ENCODE measurements at regions not wholly inside any gene's neighbourhood (a gene's known extent, or its start where the extent isn't known, plus 50 kb on each side); places are given as distances from the start of the nearest gene placed in this dataset.
"Not testable (repeated sequence)": the region's sequence is repeated elsewhere in the genome, so short reads cannot be mapped to it uniquely, and the experiment has no call there.

DNA sequence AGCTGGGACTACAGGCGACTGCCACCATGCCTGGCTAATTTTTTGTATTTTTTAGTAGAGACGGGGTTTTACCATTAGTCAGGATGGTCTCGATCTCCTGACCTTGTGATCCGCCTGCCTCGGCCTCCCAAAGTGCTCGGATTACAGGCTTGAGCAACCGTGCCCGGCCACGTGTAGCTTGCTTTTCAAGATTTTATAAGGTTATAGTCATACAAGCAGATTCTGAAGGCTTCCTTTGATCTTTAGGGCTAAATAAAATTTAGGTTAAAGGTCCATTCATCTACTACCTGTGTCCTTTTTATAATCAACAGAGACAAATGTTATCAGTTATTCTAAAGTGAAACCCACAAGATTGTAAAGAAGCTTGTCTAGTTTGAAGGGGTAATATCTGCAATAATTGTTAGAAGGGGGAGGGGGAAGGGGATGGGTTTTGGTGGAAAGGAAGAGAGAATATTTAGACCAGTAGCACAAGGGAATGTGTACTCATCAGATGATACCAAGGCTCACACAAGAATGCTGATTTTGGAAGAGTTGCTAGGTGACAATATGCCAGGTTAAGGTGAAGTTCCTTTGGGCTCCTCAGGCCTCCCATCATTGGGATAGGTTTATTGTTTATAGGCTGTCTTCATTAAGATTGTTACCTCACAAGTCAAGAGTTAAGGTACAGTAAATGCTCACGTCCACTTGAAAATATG lies 284.7 kb downstream of the ALDH8A1 start:
- DNase-seq, result no peak

DNA sequence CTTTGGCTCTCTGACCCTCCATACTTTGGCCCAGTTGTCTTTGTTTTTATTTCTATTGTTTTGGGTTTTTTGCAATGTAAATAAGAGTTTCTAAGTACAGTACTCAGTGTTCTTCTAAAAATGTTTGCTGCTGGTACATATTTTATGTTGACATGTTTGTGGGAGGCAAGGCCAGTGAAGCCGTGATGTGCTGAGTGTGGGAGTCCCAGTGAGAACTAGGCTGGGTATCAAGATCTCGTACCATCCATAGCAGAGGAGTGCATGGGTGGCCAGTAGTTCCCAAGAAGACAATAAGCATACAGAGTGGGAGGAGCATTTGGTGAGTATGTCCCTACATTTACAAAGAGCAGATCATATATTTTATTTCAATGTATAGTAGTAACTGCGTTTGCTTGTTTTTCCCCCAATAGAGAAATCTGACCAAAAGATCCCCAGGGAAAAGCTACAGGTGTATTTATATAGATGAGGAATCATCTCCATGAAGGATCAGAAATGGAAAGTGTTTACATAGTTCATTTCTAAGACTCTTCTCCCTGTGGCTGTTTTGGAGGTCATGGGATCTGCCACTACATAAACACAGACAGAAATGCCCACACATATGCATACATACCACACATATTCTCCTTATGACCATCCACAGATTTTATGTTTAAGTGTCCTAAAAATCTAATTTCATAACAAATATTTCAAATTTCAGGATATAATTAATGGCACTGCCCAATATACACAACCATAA lies 285.9 kb downstream of the ALDH8A1 start:
- DNase-seq, result no peak

DNA sequence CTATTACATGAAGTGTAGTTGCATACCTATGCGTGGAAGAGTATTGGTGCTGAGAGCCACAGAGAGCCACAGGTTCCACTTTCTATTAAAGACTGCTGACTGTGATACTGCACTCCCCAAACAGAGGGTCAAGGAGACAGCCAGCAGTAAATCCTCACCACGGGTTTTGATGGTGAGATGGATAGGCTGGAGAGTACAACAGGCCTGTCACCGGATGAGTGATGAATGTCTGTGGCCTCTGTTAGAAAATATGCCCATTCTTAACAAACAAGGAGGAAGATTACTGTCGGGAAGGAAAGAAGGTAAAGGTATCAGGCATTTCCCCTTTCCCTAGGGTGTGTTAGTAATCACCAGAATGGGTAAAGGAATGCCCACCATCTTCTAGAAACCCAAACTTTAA lies 286.5 kb downstream of the ALDH8A1 start:
- no peak for DNase-seq

DNA sequence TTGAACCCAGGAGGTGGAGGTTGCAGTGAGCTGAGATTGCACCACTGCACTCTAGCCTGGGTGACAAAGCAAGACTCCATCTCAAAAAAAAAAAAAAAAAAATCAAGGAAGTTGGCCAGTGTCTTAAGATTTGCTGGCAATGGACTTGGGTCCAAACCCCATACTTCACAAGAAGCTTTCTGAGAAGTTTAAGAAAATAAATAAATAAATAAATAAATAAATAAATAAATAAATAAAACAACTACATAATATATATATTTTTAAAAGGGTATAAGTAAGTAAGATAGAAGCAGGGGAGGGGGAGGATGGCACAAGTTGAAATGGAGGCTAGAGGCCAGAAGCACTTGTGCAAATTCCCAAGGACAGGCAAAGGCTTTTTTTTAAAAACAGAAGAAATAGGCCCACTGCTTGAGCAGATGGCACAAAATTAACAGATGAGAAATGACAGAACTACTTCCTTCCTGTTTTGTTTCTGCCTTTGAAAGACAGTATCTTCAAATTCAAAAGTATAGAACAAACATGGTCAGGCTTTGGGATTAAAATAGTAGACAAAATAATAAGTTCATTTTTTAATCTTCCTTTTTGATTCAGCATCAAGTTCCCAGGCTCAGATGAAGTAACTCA lies 287.7 kb downstream of the ALDH8A1 start:
- no peak for DNase-seq

DNA sequence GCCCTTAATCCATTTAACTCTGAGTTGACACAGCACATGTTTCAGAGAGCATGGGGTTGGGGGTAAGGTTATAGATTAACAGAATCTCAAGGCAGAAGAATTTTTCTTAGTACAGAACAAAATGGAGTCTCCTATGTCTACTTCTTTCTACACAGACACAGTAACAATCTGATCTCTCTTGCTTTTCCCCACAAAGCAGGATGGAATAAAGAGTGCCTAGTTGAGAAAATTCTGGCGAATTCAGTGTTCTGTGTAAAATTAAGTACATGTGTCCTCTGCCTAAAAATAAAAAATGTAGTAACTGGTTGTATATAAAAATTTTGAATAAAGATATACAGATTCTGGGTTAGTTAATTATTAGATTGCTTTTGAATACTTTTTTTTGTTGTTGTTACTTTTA lies 290.0 kb downstream of the ALDH8A1 start:
- not testable (repeated sequence) for DNase-seq

DNA sequence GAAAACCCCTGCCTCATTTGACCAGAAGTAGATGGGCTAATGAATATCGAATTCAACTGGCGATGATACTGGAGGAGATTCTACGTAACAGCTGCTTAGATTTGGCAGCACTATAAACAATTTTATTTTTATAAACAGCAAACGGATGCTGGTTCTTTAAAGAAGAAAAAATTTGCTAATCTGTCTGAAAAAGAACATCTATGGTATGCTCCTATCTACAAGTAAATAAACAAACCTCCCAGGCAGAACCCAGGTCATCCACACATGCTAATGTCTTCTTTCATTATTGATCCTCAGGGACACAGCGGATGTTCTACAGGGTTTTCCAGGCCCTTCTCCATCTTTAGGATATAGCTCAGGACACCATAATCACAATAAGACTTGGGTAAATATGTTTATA lies 291.3 kb downstream of the ALDH8A1 start:
- DNase-seq, result no peak

DNA sequence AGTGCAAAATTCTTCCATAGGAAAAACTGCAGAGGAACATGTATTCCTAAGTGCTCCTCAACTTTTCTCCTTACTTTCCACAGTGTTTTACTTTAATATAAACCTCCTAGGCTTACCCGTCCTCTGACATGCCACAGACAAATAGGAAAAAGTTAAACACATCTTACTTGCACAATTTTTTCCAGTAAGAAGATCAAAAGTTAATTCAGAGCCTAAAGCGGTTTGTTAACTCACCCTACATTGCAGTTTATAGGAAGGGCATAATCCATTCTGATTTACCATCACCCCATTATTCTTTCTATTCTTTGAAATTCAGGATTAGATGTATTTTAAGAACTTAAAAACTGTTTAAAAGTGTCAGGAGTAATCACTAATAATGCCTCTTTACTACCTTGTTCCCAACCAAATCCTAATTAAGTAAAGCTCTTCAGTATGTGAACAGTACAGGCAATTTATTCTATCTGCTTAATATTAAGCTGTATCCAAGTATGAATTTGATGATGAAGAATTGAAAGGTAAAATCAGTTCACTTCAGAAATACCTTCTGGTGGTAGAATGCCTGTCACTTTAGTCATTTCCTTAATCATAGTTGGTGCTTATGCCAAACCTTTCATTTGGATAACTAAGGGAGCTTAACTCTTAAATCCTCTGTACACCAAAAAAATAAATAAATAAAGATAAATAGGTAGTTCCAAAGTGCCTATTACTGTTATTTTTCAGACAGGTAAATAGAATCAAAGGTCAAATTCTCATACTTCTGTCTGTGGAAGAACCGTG lies 292.0 kb downstream of the ALDH8A1 start:
- DNase-seq, result no peak

DNA sequence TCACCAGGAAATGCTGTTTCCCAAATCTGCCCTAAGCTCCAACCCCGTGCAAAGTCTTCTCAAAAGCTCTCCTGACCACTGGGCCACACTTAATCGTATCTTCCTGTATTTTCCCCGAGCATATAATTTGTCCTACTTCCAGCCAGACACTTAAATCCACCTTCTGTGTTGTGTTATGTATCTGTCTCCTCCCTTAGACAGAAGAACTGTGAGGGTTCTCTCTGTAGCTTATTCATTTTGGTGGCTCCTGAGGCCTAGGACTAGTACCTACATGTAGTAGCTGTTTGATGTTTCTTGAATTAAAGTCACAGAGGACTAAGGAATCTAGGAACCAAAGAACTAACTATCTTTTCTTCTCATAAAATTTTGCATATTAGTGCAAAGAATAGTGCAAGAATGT lies 292.6 kb downstream of the ALDH8A1 start:
- DNase-seq, result no peak

DNA sequence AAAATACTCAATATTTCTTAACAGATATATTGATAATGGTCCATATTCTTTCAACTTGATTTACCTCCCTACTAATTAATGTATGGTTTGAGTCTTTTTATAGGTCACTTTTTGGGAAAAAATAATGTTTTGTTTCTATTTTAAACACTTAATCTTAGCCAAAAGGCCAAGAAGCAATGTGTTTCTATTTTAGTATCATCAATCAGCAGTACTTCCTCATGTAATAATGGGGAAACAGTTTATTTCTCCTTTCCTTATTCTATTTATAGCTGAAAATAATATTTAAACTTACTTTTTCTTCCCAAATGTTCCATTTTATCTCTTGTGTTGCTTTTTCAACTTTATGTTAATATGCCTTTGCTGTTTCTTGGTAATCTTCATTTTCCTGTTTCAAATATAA lies 295.1 kb downstream of the ALDH8A1 start:
- no peak for DNase-seq

DNA sequence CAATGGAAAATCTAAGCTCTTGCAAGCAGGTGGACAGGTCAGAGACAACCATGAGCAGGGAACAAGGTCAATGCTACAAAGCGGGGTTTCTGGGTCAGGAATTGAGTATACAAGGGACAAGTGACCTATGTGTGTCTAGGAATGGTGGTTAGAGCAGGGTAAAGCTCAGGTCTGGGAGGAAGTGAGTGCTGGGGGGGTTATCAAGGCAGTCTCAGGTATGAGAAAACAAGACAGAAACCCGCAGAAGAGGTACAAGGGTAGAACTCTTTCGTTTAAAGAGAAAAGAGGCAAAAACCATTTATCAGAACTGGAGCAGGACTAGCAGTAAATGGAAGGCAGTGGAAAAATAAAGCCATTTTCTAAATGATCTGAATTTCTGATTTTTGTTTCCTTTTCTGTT lies 298.4 kb downstream of the ALDH8A1 start:
- no peak for DNase-seq

DNA sequence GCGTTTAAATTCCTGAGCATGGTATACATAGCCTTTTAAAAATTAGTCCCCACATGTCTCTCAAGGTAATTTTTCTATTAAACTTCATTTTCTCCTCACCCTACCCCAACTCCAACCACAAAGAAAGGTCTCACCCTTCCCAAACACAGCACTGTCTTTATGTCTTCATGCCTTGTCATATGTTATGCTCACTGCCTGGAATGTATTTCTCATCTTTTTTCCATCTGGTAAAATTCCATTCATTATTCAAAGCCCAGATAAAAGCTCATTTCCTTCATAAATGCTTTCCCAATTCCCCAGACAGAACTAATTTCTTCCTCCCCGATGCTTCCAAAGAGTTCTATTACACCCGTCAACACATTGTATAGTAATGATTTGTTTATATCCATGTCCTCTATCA lies 302.0 kb downstream of the ALDH8A1 start:
- DNase-seq, result no peak

DNA sequence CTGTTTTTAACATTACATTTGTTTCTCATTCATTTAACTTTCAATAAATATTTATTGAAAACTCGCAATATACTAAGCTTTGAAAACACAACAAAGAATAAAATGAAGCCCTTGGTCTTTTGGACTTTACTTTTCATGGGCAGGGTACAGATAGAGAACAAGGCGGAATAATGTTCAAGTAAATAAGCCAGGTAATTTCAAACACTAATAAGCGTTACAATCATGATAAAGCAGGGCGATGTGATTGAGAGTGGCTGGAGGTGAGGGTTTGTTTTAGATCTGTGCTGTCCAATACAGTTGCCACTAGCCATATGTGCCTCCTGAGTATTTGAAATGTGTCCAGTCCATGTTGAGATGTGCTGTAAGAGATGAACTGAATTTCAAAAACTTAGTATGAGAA lies 307.1 kb downstream of the ALDH8A1 start:
- no peak for DNase-seq

DNA sequence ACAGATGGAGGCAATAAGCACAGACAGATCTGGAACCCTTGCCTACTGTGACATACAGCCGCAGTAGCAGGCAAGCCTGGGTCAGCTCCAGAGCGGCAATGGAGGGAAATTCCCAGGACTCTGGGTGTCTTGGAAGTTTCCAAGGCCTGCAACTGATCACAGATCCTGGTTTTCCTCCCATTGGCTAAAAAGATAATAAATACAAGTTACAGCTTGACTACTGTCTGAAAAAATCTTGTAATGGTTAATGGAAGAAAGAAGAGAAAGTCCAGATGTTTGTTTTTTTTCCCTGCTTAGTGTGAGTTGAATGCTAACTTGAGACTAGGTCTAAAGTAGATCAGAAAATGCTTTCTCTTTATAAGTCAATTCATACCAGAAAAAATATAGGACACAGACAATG lies 307.6 kb downstream of the ALDH8A1 start:
- DNase-seq, result no peak

DNA sequence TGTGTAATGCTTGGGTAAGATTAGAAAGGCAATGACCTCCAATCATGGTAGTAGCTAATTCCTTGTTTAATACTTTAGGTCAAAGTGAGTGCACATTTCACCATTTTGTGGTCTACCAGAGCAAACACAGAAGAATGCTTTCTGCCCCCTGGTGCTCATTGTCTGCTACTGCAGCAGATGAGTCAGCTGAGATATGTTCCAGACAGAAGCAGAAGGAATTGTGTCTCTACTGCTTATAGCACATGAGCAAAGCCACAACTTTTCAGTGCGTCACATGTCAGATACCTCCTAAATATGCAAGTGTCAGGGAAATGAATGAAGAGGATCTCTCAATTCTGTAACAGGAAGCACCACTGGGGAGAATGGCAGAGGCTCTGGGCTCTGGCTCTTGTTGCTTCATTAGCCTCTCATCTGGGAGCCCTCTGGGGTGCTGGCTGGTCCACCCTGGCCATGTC lies 308.9 kb downstream of the ALDH8A1 start:
- DNase-seq, result no peak

DNA sequence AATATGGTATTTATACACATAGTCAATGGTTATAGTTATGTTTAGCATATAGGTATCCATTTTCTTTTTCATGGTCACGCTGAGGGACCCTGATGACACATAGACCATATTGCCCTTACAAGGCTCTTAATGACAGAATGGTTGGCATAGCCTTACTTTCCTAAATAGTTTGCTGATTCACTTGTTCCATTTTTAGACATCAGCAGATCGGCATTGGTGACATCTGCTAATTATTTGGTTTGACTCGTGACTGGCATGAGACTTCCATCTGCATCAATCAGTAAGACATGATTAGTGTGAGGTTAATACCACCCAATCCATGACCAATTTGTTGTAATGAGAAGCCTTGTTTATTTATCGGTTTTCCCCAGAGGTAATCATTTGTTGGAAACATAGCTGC lies 309.7 kb downstream of the ALDH8A1 start:
- DNase-seq, result no peak

DNA sequence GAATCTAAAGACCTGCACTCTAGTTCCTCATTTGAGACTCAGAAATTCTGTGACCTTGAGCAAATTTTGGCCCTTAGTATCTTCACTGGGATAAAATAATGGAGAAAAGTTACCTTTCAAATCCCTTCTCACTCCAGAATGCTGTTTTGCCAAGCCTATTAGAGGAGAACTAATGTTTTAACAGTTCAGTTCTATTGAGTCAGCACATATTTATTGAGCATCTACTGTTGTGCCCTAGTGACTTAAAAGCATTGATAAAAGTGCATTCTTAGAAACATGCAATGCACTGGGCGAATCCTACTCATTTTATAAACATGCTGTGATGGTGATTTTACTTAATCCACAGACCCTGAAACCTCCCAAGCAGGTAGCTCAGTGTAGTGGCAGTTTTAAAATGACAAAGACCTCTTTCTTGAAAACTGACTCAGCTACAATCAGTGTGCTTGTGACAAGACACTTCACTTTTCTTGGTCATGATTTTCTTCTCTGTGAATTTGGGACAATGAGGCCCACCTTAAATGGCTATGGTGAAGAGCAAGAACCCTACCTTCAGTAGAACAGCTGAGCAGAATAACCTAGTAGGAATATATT lies 312.0 kb downstream of the ALDH8A1 start:
- DNase-seq, result no peak

DNA sequence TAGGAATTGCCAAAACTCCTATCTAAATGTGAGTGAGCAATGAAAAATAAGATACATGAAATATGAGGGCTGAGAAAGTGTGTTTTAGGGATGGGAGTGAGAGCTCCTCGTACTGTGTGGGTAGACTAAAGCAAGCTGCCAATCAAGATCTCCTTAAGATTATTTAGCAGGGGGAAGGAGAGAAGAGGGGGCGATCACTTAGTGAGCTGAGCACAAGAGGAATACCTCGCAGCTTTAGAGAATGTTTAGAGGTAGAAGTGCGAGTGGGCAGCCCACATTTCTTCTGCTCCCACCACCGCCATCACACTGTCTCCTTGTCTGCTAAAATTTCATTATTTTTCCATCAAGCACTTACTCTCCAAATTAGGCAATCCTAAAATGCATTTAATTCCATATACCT lies 312.6 kb downstream of the ALDH8A1 start:
- no peak for DNase-seq

DNA sequence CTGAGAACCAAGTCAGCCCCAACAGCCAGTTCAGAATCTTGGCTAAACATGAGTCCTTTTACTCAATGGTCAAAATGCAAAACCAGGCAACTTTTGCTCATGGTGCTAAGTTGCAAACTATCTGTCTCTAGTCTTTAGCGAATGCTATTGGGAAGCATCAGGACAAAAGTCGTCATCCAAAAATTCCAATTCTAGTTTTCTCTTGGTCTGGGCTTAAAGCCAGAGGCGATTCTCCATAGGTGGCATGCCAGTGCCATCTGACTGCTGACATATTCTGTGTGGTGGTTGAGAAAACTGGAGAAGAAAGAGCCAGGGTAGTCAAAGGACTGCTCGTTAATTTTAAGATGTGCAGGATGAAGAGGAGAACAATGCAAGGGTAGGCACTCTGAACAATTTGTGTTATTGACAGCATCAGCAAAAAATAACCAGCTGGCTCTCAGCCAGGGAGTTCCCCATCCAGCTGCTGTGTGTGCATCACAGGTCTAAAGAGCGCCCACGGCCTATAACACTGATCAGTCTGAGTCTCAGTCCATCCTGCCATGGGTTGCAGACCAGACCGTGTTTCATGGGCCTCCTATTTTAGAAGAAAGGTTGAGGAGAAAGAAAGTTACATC lies 313.6 kb downstream of the ALDH8A1 start:
- DNase-seq, result no peak

DNA sequence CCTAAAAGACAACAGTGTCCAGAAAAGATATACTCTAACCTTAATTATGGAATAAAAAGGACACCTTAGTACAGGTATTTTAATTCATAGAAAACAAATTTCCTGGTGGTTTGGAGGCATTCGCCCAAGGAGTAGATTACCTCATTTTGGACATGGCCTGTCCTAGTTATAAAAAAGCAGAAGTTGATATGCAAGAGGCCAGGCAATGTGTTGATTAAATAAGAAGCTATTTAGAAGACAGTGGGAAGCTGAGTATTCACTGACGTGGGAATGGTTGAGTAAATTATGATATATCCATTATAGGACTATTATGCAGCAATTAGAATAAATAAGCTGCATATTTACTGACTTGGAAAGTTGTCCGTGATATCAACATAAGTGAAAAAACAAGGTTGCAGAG lies 314.9 kb downstream of the ALDH8A1 start:
- no peak for DNase-seq

DNA sequence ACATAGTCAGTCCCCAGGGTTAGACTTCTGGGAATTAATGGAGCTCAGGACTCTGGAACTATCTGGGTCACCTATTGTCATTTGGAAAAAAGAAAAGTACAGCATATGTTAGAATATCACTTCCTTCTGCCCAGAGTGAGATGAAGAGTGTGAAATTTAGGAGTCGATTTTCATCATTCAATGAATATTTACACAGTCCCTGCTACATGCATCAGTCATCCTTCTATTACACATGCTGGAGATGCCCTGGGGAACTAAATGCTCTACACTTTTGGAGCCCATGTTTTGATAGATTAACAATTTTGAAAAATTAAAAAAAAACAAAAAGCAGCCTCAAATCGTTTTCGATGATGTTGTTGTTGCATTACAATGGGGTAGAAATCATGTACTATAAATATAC lies 315.4 kb downstream of the ALDH8A1 start:
- DNase-seq, result no peak

DNA sequence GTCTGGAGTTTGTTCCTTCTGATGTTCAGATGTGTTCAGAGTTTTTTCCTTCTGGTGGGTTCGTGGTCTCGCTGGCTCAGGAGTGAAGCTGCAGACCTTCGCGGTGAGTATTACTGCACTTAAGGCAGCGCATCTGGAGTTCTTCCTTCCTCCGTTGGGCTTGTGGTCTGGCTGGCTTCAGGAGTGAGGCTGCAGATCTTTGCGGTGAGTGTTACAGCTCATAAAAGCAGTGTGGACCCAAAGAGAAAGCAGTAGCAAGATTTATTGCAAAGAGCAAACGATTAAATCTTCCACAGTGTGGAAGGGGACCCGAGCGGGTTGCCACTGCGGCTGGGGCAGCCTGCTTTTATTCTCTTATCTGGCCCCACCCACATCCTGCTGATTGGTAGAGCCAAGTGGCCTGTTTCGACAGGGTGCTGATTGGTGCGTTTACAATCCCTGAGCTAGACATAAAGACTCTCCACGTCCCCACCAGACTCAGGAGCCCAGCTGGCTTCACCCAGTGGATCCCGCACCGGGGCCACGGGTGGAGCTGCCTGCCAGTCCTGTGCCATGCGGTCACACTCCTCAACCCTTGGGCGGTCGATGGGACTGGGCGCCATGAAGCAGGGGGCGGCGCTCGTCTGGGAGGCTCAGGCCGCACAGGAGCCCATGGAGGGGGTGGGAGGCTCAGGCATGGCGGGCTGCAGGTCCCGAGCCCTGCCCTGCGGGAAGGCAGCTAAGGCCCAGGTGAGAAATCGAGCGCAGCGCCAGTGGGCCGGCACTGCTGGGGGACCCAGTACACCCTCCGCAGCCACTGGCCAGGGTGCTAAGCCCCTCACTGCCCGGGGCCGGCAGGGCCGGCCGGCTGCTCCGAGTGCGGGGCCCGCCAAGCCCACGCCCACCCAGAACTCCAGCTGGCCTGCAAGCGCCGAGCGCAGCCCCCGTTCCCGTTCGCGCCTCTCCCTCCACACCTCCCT lies 315.3 kb upstream of the SGK1 start:
- not testable (repeated sequence) for DNase-seq

Data from NCI-H2029 treated with DMSO at 0.1 percent for 48 hours (cell line).